ENCODE measurements at regions not wholly inside any gene's neighbourhood (a gene's known extent, or its start where the extent isn't known, plus 50 kb on each side); places are given as distances from the start of the nearest gene placed in this dataset.

DNA sequence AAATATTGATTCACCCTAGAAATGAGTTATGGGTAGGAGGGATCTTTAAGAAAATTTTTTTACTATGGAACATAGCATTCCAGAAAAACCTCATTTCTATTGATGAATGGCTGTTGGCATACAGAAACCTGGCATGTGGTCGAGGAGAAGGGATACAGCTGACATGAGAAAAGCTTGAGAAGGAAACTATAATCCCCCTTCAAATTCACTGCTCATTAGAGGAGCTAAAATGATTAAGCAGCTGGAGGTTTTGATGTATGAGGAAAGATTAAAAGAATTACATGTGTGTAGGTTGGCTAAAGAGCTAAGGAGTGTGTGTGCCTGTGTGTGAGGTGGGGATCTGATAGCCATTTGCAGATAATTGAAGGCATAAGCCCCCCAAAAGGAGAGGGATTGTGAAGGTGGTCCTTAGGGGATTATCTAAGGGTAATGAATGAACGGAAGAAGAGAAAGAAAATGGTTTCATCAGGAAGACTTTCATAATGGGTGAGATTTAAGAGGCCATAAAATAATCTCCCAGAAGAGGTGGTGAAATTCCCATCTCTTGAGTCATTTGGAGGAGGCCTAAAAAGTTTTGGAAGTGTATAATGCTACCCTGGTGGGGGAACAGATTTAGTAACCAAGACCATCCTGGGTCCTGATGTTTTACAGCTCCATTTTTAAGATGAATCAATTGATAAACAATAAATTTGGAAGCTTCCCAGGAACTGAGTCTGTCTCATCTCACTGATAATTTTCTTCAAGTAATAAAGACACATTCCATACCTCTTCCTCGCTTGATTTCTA, 272.0 kb upstream of the HAND2 start:
- no peak for DNase-seq (ENCODE audit: low read depth, low spot score)
- POLR2A ChIA-PET, result no interaction called here
- Histone ChIP-seq H3K4me3 (ENCODE audit: low read depth, low read length) (no peak overlapping the region), H3K27me3 (ENCODE audit: control insufficient read depth, insufficient read depth, low read length) (no peaks in the 10 kb centered on the region), H3K27ac (ENCODE audit: low read depth, low read length) (no peak overlapping the region), H3K9me3 (ENCODE audit: control insufficient read depth, insufficient read depth, low read length) (no peaks in the 10 kb centered on the region)
- CTCF ChIA-PET, result no interaction called here
- TF ChIP-seq, protein P1, sequence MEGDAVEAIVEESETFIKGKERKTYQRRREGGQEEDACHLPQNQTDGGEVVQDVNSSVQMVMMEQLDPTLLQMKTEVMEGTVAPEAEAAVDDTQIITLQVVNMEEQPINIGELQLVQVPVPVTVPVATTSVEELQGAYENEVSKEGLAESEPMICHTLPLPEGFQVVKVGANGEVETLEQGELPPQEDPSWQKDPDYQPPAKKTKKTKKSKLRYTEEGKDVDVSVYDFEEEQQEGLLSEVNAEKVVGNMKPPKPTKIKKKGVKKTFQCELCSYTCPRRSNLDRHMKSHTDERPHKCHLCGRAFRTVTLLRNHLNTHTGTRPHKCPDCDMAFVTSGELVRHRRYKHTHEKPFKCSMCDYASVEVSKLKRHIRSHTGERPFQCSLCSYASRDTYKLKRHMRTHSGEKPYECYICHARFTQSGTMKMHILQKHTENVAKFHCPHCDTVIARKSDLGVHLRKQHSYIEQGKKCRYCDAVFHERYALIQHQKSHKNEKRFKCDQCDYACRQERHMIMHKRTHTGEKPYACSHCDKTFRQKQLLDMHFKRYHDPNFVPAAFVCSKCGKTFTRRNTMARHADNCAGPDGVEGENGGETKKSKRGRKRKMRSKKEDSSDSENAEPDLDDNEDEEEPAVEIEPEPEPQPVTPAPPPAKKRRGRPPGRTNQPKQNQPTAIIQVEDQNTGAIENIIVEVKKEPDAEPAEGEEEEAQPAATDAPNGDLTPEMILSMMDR (IDR thresholded peaks at IDR 0.05; ENCODE audit: low read depth, low read length), result no peak

DNA sequence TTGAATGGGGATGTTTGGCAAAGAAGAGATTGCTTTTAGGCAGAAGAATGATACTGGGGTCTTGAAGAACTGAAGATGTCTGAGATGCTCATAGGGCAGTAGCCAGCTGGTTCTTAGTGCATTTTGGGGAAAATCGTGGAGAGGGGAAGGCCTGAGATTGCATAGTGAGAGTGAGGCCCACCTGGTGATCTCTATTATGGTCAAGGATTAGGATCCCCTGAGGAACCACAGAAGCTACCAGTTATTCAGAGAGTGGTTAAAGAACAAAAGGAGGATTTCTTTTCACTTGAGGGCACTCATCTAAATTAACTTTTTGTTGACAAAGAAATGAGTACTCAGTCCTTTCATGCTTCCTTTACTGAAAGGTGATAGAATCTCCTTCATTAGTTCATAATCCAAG, 271.3 kb upstream of the HAND2 start:
- no peaks in the 10 kb centered on the region for H3K27me3 ChIP-seq (ENCODE audit: control insufficient read depth, insufficient read depth, low read length)
- TF ChIP-seq, protein P1 (IDR thresholded peaks at IDR 0.05; ENCODE audit: low read depth, low read length), result no peak
- POLR2A ChIA-PET, result no interaction called here
- H3K9me3 ChIP-seq (ENCODE audit: control insufficient read depth, insufficient read depth, low read length), result no peaks in the 10 kb centered on the region
- CTCF ChIA-PET, result no interaction called here
- no peak overlapping the region for H3K27ac ChIP-seq (ENCODE audit: low read depth, low read length)
- H3K4me3 ChIP-seq (ENCODE audit: low read depth, low read length), result no peak overlapping the region
- DNase-seq (ENCODE audit: low read depth, low spot score), result no peak

- H3K27ac ChIP-seq (ENCODE audit: low read depth, low read length), result no peak overlapping the region
- CTCF ChIA-PET, result interaction anchor here (1.1 kb wide), 1 partner anchor 44 kb away, joined by 3 read pairs; no protein-coding TSS in a partner anchor
- no peaks in the 10 kb centered on the region for H3K27me3 ChIP-seq (ENCODE audit: control insufficient read depth, insufficient read depth, low read length)
- no peak overlapping the region for H3K4me3 ChIP-seq (ENCODE audit: low read depth, low read length)
- H3K9me3 ChIP-seq (ENCODE audit: control insufficient read depth, insufficient read depth, low read length), result no peaks in the 10 kb centered on the region
- POLR2A ChIA-PET, result no interaction called here
- TF ChIP-seq, protein P1 (IDR thresholded peaks at IDR 0.05; ENCODE audit: low read depth, low read length), result no peak
- DNase-seq (ENCODE audit: low read depth, low spot score), result no peak
Measured at GRCh38 chr4:173797296-173797695, 267.3 kb upstream of the HAND2 start.

GRCh38 chr4:173794662-173795061, 264.6 kb upstream of the HAND2 start:
- H3K4me3 ChIP-seq (ENCODE audit: low read depth, low read length), result no peak overlapping the region
- TF ChIP-seq, protein P1 (IDR thresholded peaks at IDR 0.05; ENCODE audit: low read depth, low read length), result no peak
- ChIA-PET CTCF (no interaction called here), POLR2A (no interaction called here)
- H3K9me3 ChIP-seq (ENCODE audit: control insufficient read depth, insufficient read depth, low read length), result no peaks in the 10 kb centered on the region
- H3K27me3 ChIP-seq (ENCODE audit: control insufficient read depth, insufficient read depth, low read length), result no peaks in the 10 kb centered on the region
- no peak overlapping the region for H3K27ac ChIP-seq (ENCODE audit: low read depth, low read length)
- DNase-seq (ENCODE audit: low read depth, low spot score), result peak; percentile 23

DNA sequence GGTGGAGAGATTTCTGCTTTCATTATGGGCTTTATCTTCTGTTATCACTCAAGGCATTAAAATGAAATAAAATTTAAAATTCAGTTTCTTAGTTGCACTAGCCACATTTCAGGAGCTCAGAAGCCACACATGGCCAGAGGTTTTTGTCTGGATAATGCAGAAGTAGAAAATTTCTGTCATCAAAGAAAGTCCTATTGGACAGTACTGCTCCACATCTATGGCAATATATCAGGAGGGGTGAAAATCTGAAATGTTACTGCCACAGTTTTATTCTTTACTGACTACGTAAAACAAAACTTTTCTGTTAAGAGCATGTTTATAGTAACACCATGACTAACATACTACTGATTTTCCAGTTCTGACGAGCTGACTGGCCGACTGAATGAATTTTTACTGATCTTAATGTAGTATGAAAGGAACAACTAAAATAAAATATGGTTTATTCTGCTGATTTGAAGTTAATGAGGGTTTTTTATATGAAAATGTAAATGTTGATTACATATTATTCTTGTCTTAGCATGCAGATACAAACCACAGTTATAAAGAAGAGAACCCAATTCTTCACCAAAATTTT, 264.0 kb upstream of the HAND2 start:
- no peak overlapping the region for H3K27ac ChIP-seq (ENCODE audit: low read depth, low read length)
- H3K9me3 ChIP-seq (ENCODE audit: control insufficient read depth, insufficient read depth, low read length), result no peaks in the 10 kb centered on the region
- CTCF ChIA-PET, result no interaction called here
- POLR2A ChIA-PET, result no interaction called here
- H3K27me3 ChIP-seq (ENCODE audit: control insufficient read depth, insufficient read depth, low read length), result no peaks in the 10 kb centered on the region
- DNase-seq (ENCODE audit: low read depth, low spot score), result peak; percentile 24
- H3K4me3 ChIP-seq (ENCODE audit: low read depth, low read length), result no peak overlapping the region
- TF ChIP-seq, protein P1 (IDR thresholded peaks at IDR 0.05; ENCODE audit: low read depth, low read length), result no peak

All from AG04450 (cell line).